Right lung (tissue), 2 donors: ENCODE measurements at regions not wholly inside any gene's neighbourhood (a gene's known extent, or its start where the extent isn't known, plus 50 kb on each side); places are given as distances from the start of the nearest gene placed in this dataset.
"Not testable (repeated sequence)": the region's sequence is repeated elsewhere in the genome, so short reads cannot be mapped to it uniquely, and the experiment has no call there.

Source experiments
- DNase-seq, 2 donors: peaks; one replicate each; pipeline ENCODE4 v3.0.0-alpha.2; 2013

GRCh38 chr4:66416425-66416824 is 746.1 kb upstream of the EPHA5 start:
- DNase-seq = no peak

- DNase-seq = no peak
These were observed 733.9 kb upstream of the EPHA5 start for GRCh38 chr4:66404141-66404540.

GRCh38 chr4:66376921-66377320 is 706.6 kb upstream of the EPHA5 start:
- DNase-seq = no peak

GRCh38 chr4:66376396-66376795 is 706.1 kb upstream of the EPHA5 start:
- no peak for DNase-seq

- no peak for DNase-seq
These were observed 703.0 kb upstream of the EPHA5 start for GRCh38 chr4:66373268-66373667.

- DNase-seq = no peak
These were observed 702.4 kb upstream of the EPHA5 start for GRCh38 chr4:66372706-66373105.

GRCh38 chr4:66367043-66367660 is 696.9 kb upstream of the EPHA5 start:
- DNase-seq = no peak

- not testable (repeated sequence) for DNase-seq
These were observed 690.1 kb upstream of the EPHA5 start for GRCh38 chr4:66360395-66360794.

GRCh38 chr4:66357316-66357715 is 687.0 kb upstream of the EPHA5 start:
- DNase-seq = no peak

GRCh38 chr4:66355328-66355727 is 685.0 kb upstream of the EPHA5 start:
- DNase-seq = no peak

GRCh38 chr4:66351761-66352160 is 681.5 kb upstream of the EPHA5 start:
- DNase-seq = no peak

GRCh38 chr4:66340286-66340893 is 670.1 kb upstream of the EPHA5 start:
- no peak for DNase-seq

- DNase-seq = no peak
These were observed 668.7 kb upstream of the EPHA5 start for GRCh38 chr4:66339007-66339406.

GRCh38 chr4:66331761-66332160 is 661.5 kb upstream of the EPHA5 start:
- no peak for DNase-seq

GRCh38 chr4:66330125-66330524 is 659.8 kb upstream of the EPHA5 start:
- DNase-seq = no peak

- no peak for DNase-seq
These were observed 658.7 kb upstream of the EPHA5 start for GRCh38 chr4:66328803-66329574.

GRCh38 chr4:66307641-66308438 is 637.6 kb upstream of the EPHA5 start:
- no peak for DNase-seq

- DNase-seq = no peak
These were observed 630.1 kb upstream of the EPHA5 start for GRCh38 chr4:66300336-66300934.

GRCh38 chr4:66298569-66298968 is 628.3 kb upstream of the EPHA5 start:
- DNase-seq = no peak

- DNase-seq = no peak
These were observed 627.4 kb upstream of the EPHA5 start for GRCh38 chr4:66297703-66298102.

- DNase-seq = no peak
These were observed 624.3 kb upstream of the EPHA5 start for GRCh38 chr4:66294638-66295037.

GRCh38 chr4:66284991-66285451 is 614.7 kb upstream of the EPHA5 start:
- no peak for DNase-seq
